Panc1 (cell line): ENCODE measurements at regions not wholly inside any gene's neighbourhood (a gene's known extent, or its start where the extent isn't known, plus 50 kb on each side); places are given as distances from the start of the nearest gene placed in this dataset.

Experiments used
- ATAC-seq: fragments of 200-7000 bp; cut with Tn5 transposase; 2 replicates; pipeline ENCODE4 v1.9.1; 2020; ENCODE audit warnings: mild to moderate bottlenecking, moderate library complexity
- BruUV-seq: library from RNA; stranded (reverse); fragments of 400-500 nt; replicated peaks from 2 replicates; lab custom pipeline; 2021; lab: Mats Ljungman, UMichigan
- CTCF ChIA-PET: fragments of 300-600 bp; sonication (Branson Sonifier 250); formaldehyde crosslinking; loops from one replicate; lab custom pipeline; 2022; ENCODE audit warnings: antibody characterized with exemption; lab: Charles Lee
- POLR2A ChIA-PET: fragments of 300-600 bp; sonication (Branson Sonifier 250); formaldehyde crosslinking; loops from one replicate; lab custom pipeline; 2022; ENCODE audit warnings: antibody characterized with exemption; lab: Charles Lee
- DNase-seq: peaks from one replicate; pipeline ENCODE4 v3.0.0-alpha.2; 2010; ENCODE audit warnings: low read depth, low spot score
- H3K27ac ChIP-seq: 2 replicates; pipeline ENCODE4 v1.5.1; 2011; ENCODE audit warnings: mild to moderate bottlenecking, low read length, inconsistent platforms
- H3K27me3 ChIP-seq: fragments of 200-500 bp; sonication (Bioruptor generic); 2 replicates; pipeline ENCODE4 v1.6.0; 2014; ENCODE audit warnings: low read length, inconsistent platforms; ENCODE audit not compliant: control insufficient read depth, insufficient read depth
- H3K36me3 ChIP-seq: fragments of 200-500 bp; sonication (Bioruptor generic); 2 replicates; pipeline ENCODE4 v1.5.1; 2014; ENCODE audit warnings: inconsistent platforms, mild to moderate bottlenecking, low read length, moderate library complexity; ENCODE audit not compliant: control insufficient read depth, insufficient read depth
- H3K4me1 ChIP-seq: 2 replicates; pipeline ENCODE4 v1.5.1; 2011; ENCODE audit warnings: inconsistent platforms, mild to moderate bottlenecking, low read length, moderate library complexity; ENCODE audit not compliant: control insufficient read depth, insufficient read depth
- H3K4me3 ChIP-seq, 2 experiments: 2 replicates each; pipeline ENCODE4 v1.5.1; 2011 to 2012; ENCODE audit warnings: low read depth in 2 of 2, low read length in 2 of 2, mild to moderate bottlenecking in 2 of 2, inconsistent platforms in 1 of 2, moderate library complexity in 1 of 2
- H3K9me3 ChIP-seq: fragments of 200-500 bp; sonication (Bioruptor generic); 2 replicates; pipeline ENCODE4 v1.5.1; 2014; ENCODE audit warnings: low read depth, mild to moderate bottlenecking, inconsistent platforms, low read length, moderate library complexity; ENCODE audit not compliant: control insufficient read depth, insufficient read depth
- CTCF ChIP-seq: fragments of 450-650 bp; IDR thresholded peaks from 2 replicates; pipeline ENCODE4 v1.5.1; 2017; ENCODE audit warnings: mild to moderate bottlenecking
- POLR2AphosphoS5 ChIP-seq: IDR thresholded peaks from 2 replicates; pipeline ENCODE4 v1.6.1; 2012; ENCODE audit warnings: mild to moderate bottlenecking, low read depth, low read length, moderate library complexity
- REST ChIP-seq, 2 experiments: IDR thresholded peaks; 2 replicates each; pipeline ENCODE4 v1.6.1; 2011 to 2012; ENCODE audit warnings: low read depth in 2 of 2, control low read depth in 1 of 2, low read length in 1 of 2, mild to moderate bottlenecking in 1 of 2, moderate library complexity in 1 of 2; ENCODE audit not compliant: insufficient read depth in 1 of 2
- SIN3A ChIP-seq: IDR thresholded peaks from 2 replicates; pipeline ENCODE4 v1.6.1; 2012; ENCODE audit warnings: low read depth, mild to moderate bottlenecking, low read length, moderate library complexity, borderline replicate concordance; ENCODE audit not compliant: insufficient read depth
- TCF7L2 ChIP-seq: IDR thresholded peaks from 2 replicates; pipeline ENCODE4 v1.6.1; 2011; ENCODE audit warnings: mild to moderate bottlenecking, low read depth, low read length, inconsistent platforms
- in situ Hi-C: cut with HindIII; loops from 2 replicates; pipeline ENCODE4 v1.10.0; 2016; ENCODE audit warnings: low sequenced_read_pairs, low pct_unique_long_range_greater_than_20kb
- intact Hi-C: fragments of 100-400 bp; cut with micrococcal nuclease; formaldehyde crosslinking; loops from one replicate; pipeline ENCODE4 v1.10.0; 2022; ENCODE audit not compliant: unreplicated experiment

GRCh38 chr5:15243301-15244020 lies 256.5 kb upstream of the FBXL7 start:
- H3K27ac ChIP-seq = no peak overlapping the region
- peaks cover 3% of the 10 kb centered on the region; the same call in 1 of the 2 replicates for H3K9me3 ChIP-seq
- BruUV-seq = no TSS peak
- no peak for ATAC-seq
- in situ Hi-C loops (no loop called here), intact Hi-C loops (no loop called here)
- no peak overlapping the region for H3K4me3 ChIP-seq
- no peaks in the 10 kb centered on the region for H3K27me3 ChIP-seq
- TF ChIP-seq REST (IDR thresholded peaks at IDR 0.05; ENCODE audit: insufficient read depth in 1 of 2, low read depth in 2 of 2, low read length in 1 of 2) (no peak), CTCF (no peak), SIN3A (no peak), POLR2AphosphoS5 (no peak), TCF7L2 (no peak)
- no peaks in the 10 kb centered on the region for H3K4me1 ChIP-seq
- H3K36me3 ChIP-seq = no peaks in the 10 kb centered on the region
- DNase-seq = no peak
- POLR2A ChIA-PET = no interaction called here
- CTCF ChIA-PET = no interaction called here

DNA sequence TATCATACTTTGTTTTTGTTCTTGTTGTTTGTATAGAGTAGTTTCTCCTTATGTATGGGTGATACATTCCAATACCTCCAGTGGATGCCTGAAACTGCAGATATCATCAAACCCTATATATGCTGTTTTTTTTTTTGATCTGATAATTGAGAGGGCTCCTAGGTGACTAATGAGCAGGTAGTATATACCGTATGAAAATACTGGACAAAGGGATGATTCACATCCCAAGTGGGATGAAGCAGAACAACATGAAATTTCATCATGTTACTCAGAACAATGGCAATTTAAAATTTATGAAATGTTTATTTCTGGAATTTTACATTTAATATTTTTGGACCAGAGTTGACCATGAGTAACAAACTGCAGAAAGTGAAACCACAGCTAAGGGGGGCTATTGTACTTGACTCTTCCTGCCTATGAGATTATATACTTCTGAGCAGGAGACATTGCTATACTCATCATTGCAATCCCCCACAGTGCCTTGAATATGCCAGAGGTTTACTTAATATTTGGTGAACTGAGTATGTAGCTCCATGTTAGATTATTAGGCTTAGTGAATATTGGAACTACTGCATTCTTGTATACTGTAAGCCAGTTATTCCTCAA lies 258.7 kb upstream of the FBXL7 start:
- Histone ChIP-seq H3K27me3 (no peaks in the 10 kb centered on the region), H3K27ac (no peak overlapping the region), H3K36me3 (no peaks in the 10 kb centered on the region), H3K9me3 (peaks cover 3% of the 10 kb centered on the region; the same call in 1 of the 2 replicates), H3K4me1 (no peaks in the 10 kb centered on the region), H3K4me3 (no peak overlapping the region)
- ATAC-seq (no peak), DNase-seq (no peak)
- intact Hi-C loops (no loop called here), in situ Hi-C loops (no loop called here)
- TF ChIP-seq POLR2AphosphoS5 = no peak
- no peak for TF ChIP-seq REST (IDR thresholded peaks at IDR 0.05; ENCODE audit: insufficient read depth in 1 of 2, low read depth in 2 of 2, low read length in 1 of 2)
- TF ChIP-seq TCF7L2 = no peak
- TF ChIP-seq CTCF = no peak
- TF ChIP-seq SIN3A = no peak
- POLR2A ChIA-PET = no interaction called here
- no TSS peak for BruUV-seq
- CTCF ChIA-PET = no interaction called here
